Transverse colon (tissue), 4 donors: ENCODE measurements at regions not wholly inside any gene's neighbourhood (a gene's known extent, or its start where the extent isn't known, plus 50 kb on each side); places are given as distances from the start of the nearest gene placed in this dataset.
"Not testable (repeated sequence)": the region's sequence is repeated elsewhere in the genome, so short reads cannot be mapped to it uniquely, and the experiment has no call there.

Source experiments
- CTCF ChIP-seq, 5 experiments: fragments of 200-600 bp in 3 of 5; fragments of 450-650 bp in 2 of 5; sonication (generic) in 3 of 5; IDR thresholded peaks; 1 replicate in 2 of 5; 2 replicates in 3 of 5; pipeline ENCODE4 v1.5.1; 2016 to 2017; ENCODE audit warnings: antibody characterized with exemption in 5 of 5, inconsistent platforms in 3 of 5, mild to moderate bottlenecking in 2 of 5, moderate library complexity in 1 of 5
- EP300 ChIP-seq: sonication (generic); formaldehyde crosslinking; IDR thresholded peaks from one replicate; pipeline ENCODE4 v1.6.1; 2017; ENCODE audit warnings: antibody characterized with exemption, low read depth
- POLR2A ChIP-seq: fragments of 450-650 bp; IDR thresholded peaks from one replicate; pipeline ENCODE4 v1.6.1; 2016; ENCODE audit warnings: antibody characterized with exemption, mild to moderate bottlenecking, moderate library complexity
- POLR2AphosphoS5 ChIP-seq, 3 donors: sonication (generic); formaldehyde crosslinking; IDR thresholded peaks; one replicate each; pipeline ENCODE4 v1.6.1; 2016; ENCODE audit warnings: antibody characterized with exemption in 3 of 3

GRCh38 chr20:29781217-29781616, 1476.2 kb upstream of the DEFB115 start:
- not testable (repeated sequence) for TF ChIP-seq EP300; CTCF (IDR thresholded peaks at IDR 0.05); POLR2AphosphoS5 (IDR thresholded peaks at IDR 0.05); POLR2A
